GM12892 (cell line): ENCODE measurements at regions not wholly inside any gene's neighbourhood (a gene's known extent, or its start where the extent isn't known, plus 50 kb on each side); places are given as distances from the start of the nearest gene placed in this dataset.

Experiments
- POLR2A ChIP-seq: IDR thresholded peaks from 2 replicates; pipeline ENCODE4 v1.6.1; 2011; ENCODE audit warnings: low read depth, low read length, control low read depth
- TAF1 ChIP-seq: IDR thresholded peaks from 2 replicates; pipeline ENCODE4 v1.6.1; 2011; ENCODE audit warnings: low read depth, mild to moderate bottlenecking, control low read depth, low read length, borderline replicate concordance

DNA sequence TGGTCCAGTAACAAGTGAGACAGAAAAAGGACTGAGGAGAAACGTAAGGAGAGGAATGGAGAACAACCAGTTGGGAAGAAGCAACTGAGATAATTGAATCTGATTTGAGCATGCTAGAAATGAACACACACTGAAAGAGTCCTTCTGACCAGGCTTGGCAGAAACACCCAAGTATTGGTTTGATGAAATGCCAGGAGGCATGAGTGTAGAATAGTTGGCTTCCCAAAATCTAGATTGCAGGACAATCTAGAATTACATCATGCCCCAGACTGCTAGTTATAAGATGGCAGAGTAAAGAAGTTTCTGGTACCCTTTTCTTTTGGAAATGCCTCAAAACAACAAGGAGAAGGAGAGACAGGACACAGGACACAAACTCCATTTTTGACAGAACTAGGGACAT is 189.7 kb upstream of the STT3B start:
- no peak for TF ChIP-seq POLR2A
- no peak for TF ChIP-seq TAF1
